H1 (cell line): ENCODE measurements at regions not wholly inside any gene's neighbourhood (a gene's known extent, or its start where the extent isn't known, plus 50 kb on each side); places are given as distances from the start of the nearest gene placed in this dataset.
A peak's percentile ranks its signal among the peaks of the same experiment; 100 is the strongest.

Source experiments
- CTCF ChIA-PET: fragments of 300-600 bp; sonication (Branson Sonifier 250); formaldehyde crosslinking; loops from one replicate; lab custom pipeline; 2021; ENCODE audit not compliant: partially characterized antibody; lab: Charles Lee
- POLR2A ChIA-PET: fragments of 300-600 bp; sonication (Branson Sonifier 250); formaldehyde crosslinking; loops from one replicate; lab custom pipeline; 2021; ENCODE audit warnings: inconsistent platforms; ENCODE audit not compliant: partially characterized antibody; lab: Charles Lee
- DNase-seq, 2 experiments: peaks; one replicate each; pipeline versions ENCODE4 v3.0.0 to v3.0.0-alpha.2; 2010 to 2022; ENCODE audit warnings: low spot score in 2 of 2, low read depth in 1 of 2, mixed read lengths in 1 of 2
- FAIRE-seq: peaks from 2 replicates; lab custom pipeline; 2011; peaks lifted over from hg19 to GRCh38; lab: Jason Lieb, UNC
- H2AFZ ChIP-seq: 2 replicates; pipeline ENCODE4 v1.8.1; 2012; ENCODE audit warnings: low read length, inconsistent platforms
- H2AK5ac ChIP-seq: 2 replicates; pipeline ENCODE4 v1.6.1; 2013; ENCODE audit warnings: low read depth, low read length
- H2BK120ac ChIP-seq: replicated peaks from 2 replicates; pipeline ENCODE3; 2013; ENCODE audit warnings: low read depth, low read length, inconsistent platforms
- H2BK12ac ChIP-seq: 2 replicates; pipeline ENCODE4 v1.6.1; 2013; ENCODE audit warnings: low read depth, low read length
- H2BK15ac ChIP-seq: 2 replicates; pipeline ENCODE4 v1.6.1; 2013; ENCODE audit warnings: low read length
- H2BK20ac ChIP-seq: 2 replicates; pipeline ENCODE4 v1.6.1; 2013; ENCODE audit warnings: low read length
- H2BK5ac ChIP-seq: 2 replicates; pipeline ENCODE4 v1.6.1; 2013; ENCODE audit warnings: low read depth, low read length
- H3K14ac ChIP-seq: 2 replicates; pipeline ENCODE4 v1.6.1; 2013; ENCODE audit warnings: inconsistent platforms; ENCODE audit not compliant: insufficient read length
- H3K18ac ChIP-seq: 2 replicates; pipeline ENCODE4 v1.6.1; 2013; ENCODE audit warnings: low read length; ENCODE audit errors: extremely low read depth
- H3K23ac ChIP-seq: 2 replicates; pipeline ENCODE4 v1.6.1; 2013; ENCODE audit warnings: inconsistent platforms; ENCODE audit not compliant: insufficient read length
- H3K23me2 ChIP-seq: 2 replicates; pipeline ENCODE4 v1.6.1; 2013; ENCODE audit warnings: low read depth, low read length
- H3K27ac ChIP-seq: 2 replicates; pipeline ENCODE4 v1.6.1; 2011; ENCODE audit warnings: low read depth, low read length, inconsistent platforms
- H3K27me3 ChIP-seq, 4 experiments: replicated peaks in 1 of 4; 1 replicate in 1 of 4; 2 replicates in 3 of 4; pipeline versions ENCODE4 v1.6.1 to v1.8.1; 2011 to 2013; ENCODE audit warnings: low read length in 3 of 4, mild to moderate bottlenecking in 3 of 4, inconsistent platforms in 2 of 4, mixed read lengths in 2 of 4, moderate library complexity in 1 of 4; ENCODE audit not compliant: control insufficient read depth in 3 of 4, insufficient read depth in 3 of 4; ENCODE audit errors: extremely low read depth in 1 of 4
- H3K36me3 ChIP-seq, 4 experiments: 2 replicates each; pipeline versions ENCODE4 v1.6.1 to v1.8.1; 2011 to 2013; ENCODE audit warnings: mild to moderate bottlenecking in 4 of 4, low read length in 3 of 4, moderate library complexity in 2 of 4, control low read depth in 1 of 4, inconsistent platforms in 1 of 4; ENCODE audit not compliant: insufficient read depth in 4 of 4, control insufficient read depth in 2 of 4
- H3K4ac ChIP-seq: replicated peaks from 2 replicates; pipeline ENCODE3; 2013; ENCODE audit warnings: low read length, low read depth, mixed read lengths, inconsistent platforms; ENCODE audit not compliant: insufficient read length
- H3K4me1 ChIP-seq, 4 experiments: replicated peaks in 1 of 4; 1 replicate in 1 of 4; 2 replicates in 3 of 4; pipeline versions ENCODE4 v1.6.1 to v1.8.1; 2011 to 2013; ENCODE audit warnings: low read length in 3 of 4, inconsistent platforms in 2 of 4, mixed read lengths in 1 of 4; ENCODE audit not compliant: insufficient read depth in 4 of 4, control insufficient read depth in 3 of 4
- H3K4me2 ChIP-seq, 2 experiments: 2 replicates each; pipeline versions ENCODE4 v1.6.1 to v1.8.1; 2011 to 2013; ENCODE audit warnings: low read depth in 2 of 2, low read length in 2 of 2, control low read depth in 1 of 2, inconsistent platforms in 1 of 2, mild to moderate bottlenecking in 1 of 2; ENCODE audit not compliant: insufficient read depth in 1 of 2
- H3K4me3 ChIP-seq, 4 experiments: fragments of 200-600, 300-600 bp in 1 of 4; sonication (generic), shearing (Covaris generic), sonication (Bioruptor Twin) in 1 of 4; 2 replicates each; pipeline versions ENCODE4 v1.5.1 to v1.8.1; 2011 to 2016; ENCODE audit warnings: low read length in 4 of 4, low read depth in 3 of 4, control low read depth in 2 of 4, inconsistent platforms in 2 of 4, mild to moderate bottlenecking in 2 of 4, mixed read lengths in 1 of 4, moderate library complexity in 1 of 4; ENCODE audit not compliant: insufficient read depth in 2 of 4; ENCODE audit errors: extremely low read depth in 1 of 4
- H3K56ac ChIP-seq: replicated peaks from 2 replicates; pipeline ENCODE3; 2013; ENCODE audit warnings: low read depth, mild to moderate bottlenecking, mixed read lengths, low read length, inconsistent platforms; ENCODE audit not compliant: insufficient read length
- H3K79me1 ChIP-seq: 2 replicates; pipeline ENCODE4 v1.6.1; 2013; ENCODE audit warnings: low read depth, low read length, control low read depth
- H3K79me2 ChIP-seq, 2 experiments: 2 replicates each; pipeline versions ENCODE4 v1.6.1 to v1.8.1; 2012 to 2013; ENCODE audit warnings: low read length in 2 of 2, mild to moderate bottlenecking in 2 of 2, inconsistent platforms in 1 of 2; ENCODE audit not compliant: insufficient read depth in 2 of 2, control insufficient read depth in 1 of 2
- H3K9ac ChIP-seq, 4 experiments: replicated peaks in 1 of 4; 1 replicate in 1 of 4; 2 replicates in 3 of 4; pipeline versions ENCODE4 v1.6.1 to v1.8.1; 2011 to 2013; ENCODE audit warnings: low read depth in 3 of 4, low read length in 3 of 4, control low read depth in 2 of 4, mild to moderate bottlenecking in 2 of 4, moderate library complexity in 2 of 4, inconsistent platforms in 1 of 4; ENCODE audit errors: extremely low read depth in 1 of 4
- H3K9me3 ChIP-seq, 2 experiments: 2 replicates each; pipeline versions ENCODE4 v1.6.1 to v1.8.1; 2012 to 2013; ENCODE audit warnings: mild to moderate bottlenecking in 2 of 2, moderate library complexity in 2 of 2, control low read depth in 1 of 2, inconsistent platforms in 1 of 2, low read depth in 1 of 2, low read length in 1 of 2, mixed read lengths in 1 of 2; ENCODE audit not compliant: insufficient read depth in 2 of 2
- H4K20me1 ChIP-seq, 2 experiments: replicated peaks in 1 of 2; 2 replicates each; pipeline versions ENCODE3 to v1.8.1; 2011 to 2013; ENCODE audit warnings: inconsistent platforms in 2 of 2, low read length in 2 of 2, mild to moderate bottlenecking in 1 of 2; ENCODE audit not compliant: insufficient read depth in 2 of 2, control insufficient read depth in 1 of 2
- H4K5ac ChIP-seq: 2 replicates; pipeline ENCODE4 v1.6.1; 2013; ENCODE audit warnings: low read length, low read depth, mixed read lengths, inconsistent platforms; ENCODE audit not compliant: insufficient read length
- H4K8ac ChIP-seq: 2 replicates; pipeline ENCODE4 v1.8.0; 2013; ENCODE audit warnings: mild to moderate bottlenecking, moderate library complexity, low read length, inconsistent platforms; ENCODE audit not compliant: insufficient read depth; ENCODE audit errors: extremely low read depth
- H4K91ac ChIP-seq: replicated peaks from 2 replicates; pipeline ENCODE3; 2013; ENCODE audit warnings: low read length, mixed read lengths, inconsistent platforms; ENCODE audit not compliant: insufficient read length
- ASH2L ChIP-seq: fragments of 200-600, 300-600 bp; sonication (generic); IDR thresholded peaks from one replicate; pipeline ENCODE4 v1.7.1; 2017; ENCODE audit warnings: low read length
- RBBP5 ChIP-seq: IDR thresholded peaks from 2 replicates; pipeline ENCODE4 v1.7.1; 2012; ENCODE audit warnings: low read depth, mild to moderate bottlenecking, inconsistent platforms, low read length, moderate library complexity, borderline replicate concordance
- WGBS, 2 experiments: shearing (Covaris generic) in 1 of 2; methylation state at CpG; one replicate each; pipeline versions ENCODE4 v1.1.6 to v1.1.7; 2013 to 2015; ENCODE audit warnings: low lambda C conversion rate in 2 of 2, mixed read lengths in 2 of 2, inconsistent platforms in 1 of 2, low coverage in 1 of 2, missing lambda C conversion rate in 1 of 2; ENCODE audit not compliant: insufficient replicate concordance in 2 of 2, insufficient coverage in 1 of 2, insufficient read length in 1 of 2; ENCODE audit errors: extremely low coverage in 1 of 2, missing lambda C conversion rate in 1 of 2; 5-methylcytosine and 5-hydroxymethylcytosine counted together

DNA sequence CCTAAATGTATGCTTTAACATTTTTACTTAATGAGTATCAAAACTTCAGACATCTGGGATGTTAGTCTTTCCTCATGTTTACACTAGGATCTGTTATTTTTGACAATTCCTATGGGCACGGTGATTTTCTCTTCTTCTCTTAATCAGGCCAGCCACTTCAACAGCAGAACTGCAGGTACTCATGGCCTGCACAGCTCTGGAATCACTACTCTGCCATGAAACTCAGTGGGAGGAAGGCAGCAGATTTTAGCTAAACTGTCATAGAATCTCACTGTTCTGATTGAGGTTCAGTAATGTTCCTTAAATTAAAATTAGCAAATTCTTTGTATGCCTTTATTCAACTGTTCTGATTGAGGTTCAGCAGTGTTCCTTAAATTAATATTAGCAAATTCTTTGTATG, 1083.0 kb downstream of the SLITRK5 start:
- no peak overlapping the region for H2BK12ac ChIP-seq
- no peak overlapping the region for H2BK120ac ChIP-seq
- H3K56ac ChIP-seq = no peak overlapping the region
- no peaks in the 10 kb centered on the region for H3K79me1 ChIP-seq
- no peak overlapping the region for H3K4me3 ChIP-seq
- peaks cover 0 to 1% (median 0%) of the 10 kb centered on the region in 4 experiments; a peak in 1 of 7 replicates for H3K27me3 ChIP-seq
- no peak overlapping the region for H3K4ac ChIP-seq
- no peak overlapping the region for H2BK15ac ChIP-seq
- no peaks in the 10 kb centered on the region for H3K4me1 ChIP-seq
- no peak overlapping the region for H4K8ac ChIP-seq
- H2BK20ac ChIP-seq = no peak overlapping the region
- no peak overlapping the region for H3K18ac ChIP-seq
- no peaks in the 10 kb centered on the region for H3K9me3 ChIP-seq
- WGBS, 2 experiments = 88% methylated on average over 1 of the region's 1 CpG; no CpG with 5 or more reads in 1 of the 2 experiments
- 0 out of 2 replicates have a peak overlapping the region, but pooled peaks have one; percentile 1 for H2AFZ ChIP-seq
- no peak for DNase-seq
- no peak overlapping the region for H3K27ac ChIP-seq
- H2BK5ac ChIP-seq = no peak overlapping the region
- H3K4me2 ChIP-seq = no peak overlapping the region
- H3K14ac ChIP-seq = no peak overlapping the region
- H3K79me2 ChIP-seq = no peaks in the 10 kb centered on the region
- H4K20me1 ChIP-seq = no peaks in the 10 kb centered on the region
- CTCF ChIA-PET = no interaction called here
- FAIRE-seq = no peak
- no peak overlapping the region for H4K5ac ChIP-seq
- H4K91ac ChIP-seq = no peak overlapping the region
- no peak overlapping the region for H3K9ac ChIP-seq
- H2AK5ac ChIP-seq = no peak overlapping the region
- H3K23ac ChIP-seq = no peak overlapping the region
- POLR2A ChIA-PET = no interaction called here
- no peaks in the 10 kb centered on the region for H3K36me3 ChIP-seq
- H3K23me2 ChIP-seq = no peaks in the 10 kb centered on the region
- no peak for TF ChIP-seq ASH2L
- no peak for TF ChIP-seq RBBP5
